Middle frontal gyrus (tissue), 1 donor: ENCODE measurements at regions not wholly inside any gene's neighbourhood (a gene's known extent, or its start where the extent isn't known, plus 50 kb on each side); places are given as distances from the start of the nearest gene placed in this dataset.

ENCODE experiments used
- DNase-seq: peaks from one replicate; pipeline ENCODE4 v3.0.0-alpha.2; 2015; ENCODE audit warnings: low spot score; ENCODE audit errors: extremely low spot score

DNA sequence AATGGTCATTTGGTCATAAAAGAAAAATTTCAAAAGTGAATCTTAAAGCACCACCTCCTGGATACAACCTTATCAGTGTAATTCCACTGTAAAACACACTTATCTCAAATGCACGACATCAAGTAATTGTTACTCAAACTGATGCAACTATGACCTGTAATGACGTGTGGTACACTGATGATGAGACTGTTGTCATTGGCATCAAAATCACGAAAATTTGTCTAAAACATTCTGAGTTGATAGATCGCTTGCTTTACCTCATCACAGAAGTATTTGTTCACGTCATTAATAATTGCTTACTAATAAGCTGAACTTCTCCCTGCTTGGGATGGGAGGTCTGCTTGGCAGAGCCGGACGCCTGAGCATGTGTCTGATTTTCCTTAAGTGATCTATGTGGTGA is 221.8 kb upstream of the KLF6 start:
- DNase-seq = no peak

DNA sequence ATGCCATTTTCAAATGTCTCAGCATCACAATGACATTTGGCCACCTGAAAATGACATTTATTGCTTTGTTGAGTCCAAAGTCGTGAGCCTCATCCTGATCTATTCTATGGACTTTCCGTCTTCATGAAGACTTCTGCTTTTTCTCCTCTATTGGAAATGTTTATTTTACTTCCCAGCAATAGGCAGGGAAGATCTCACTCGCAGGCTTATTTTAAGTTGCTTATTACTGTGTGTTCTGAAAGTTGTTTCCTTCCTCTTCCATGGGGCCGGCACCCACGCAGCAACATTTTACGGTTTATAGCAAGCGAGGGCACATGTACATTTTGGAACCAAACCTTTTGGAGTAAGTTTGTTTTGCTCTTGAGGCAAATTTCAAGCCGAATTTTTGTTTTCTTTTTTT is 221.0 kb upstream of the KLF6 start:
- no peak for DNase-seq

DNA sequence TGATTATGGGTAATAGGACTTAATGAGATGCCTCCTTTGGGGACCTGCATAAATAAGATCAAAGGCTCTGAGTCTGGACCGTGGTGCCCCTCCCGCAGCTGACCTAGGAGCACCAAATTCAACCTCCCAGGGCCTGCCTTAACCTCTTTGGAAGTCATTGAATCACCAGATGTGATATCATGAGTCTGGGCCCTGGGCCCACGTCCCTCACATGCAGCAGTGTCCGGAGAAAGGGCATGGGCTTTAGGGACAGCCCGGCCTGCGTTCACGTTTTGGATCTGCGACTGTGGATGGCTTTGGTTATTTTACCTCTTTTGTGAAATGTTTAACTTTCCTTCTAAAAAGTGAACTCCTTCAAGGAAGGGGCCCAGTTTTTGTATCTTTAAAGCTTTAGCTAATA is 220.0 kb upstream of the KLF6 start:
- DNase-seq = no peak

DNA sequence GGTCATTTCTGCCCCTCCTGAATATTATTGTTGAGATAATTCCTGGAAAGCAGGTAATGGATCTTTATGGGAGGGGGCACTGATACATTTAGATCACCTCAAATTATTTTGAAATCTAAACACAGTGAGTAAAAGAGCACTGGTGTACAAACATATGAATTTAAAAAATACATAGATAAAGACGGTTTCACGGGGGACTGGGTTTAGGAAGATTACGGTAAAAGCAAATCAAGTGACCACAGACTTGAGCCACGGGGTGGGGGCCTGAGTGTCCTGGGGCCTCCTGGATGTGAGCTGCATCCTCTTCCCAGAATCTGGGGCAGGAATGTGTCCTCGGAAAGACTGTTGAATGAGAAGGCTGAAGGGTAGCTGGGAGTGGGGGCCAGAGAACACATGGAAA is 219.1 kb upstream of the KLF6 start:
- no peak for DNase-seq

DNA sequence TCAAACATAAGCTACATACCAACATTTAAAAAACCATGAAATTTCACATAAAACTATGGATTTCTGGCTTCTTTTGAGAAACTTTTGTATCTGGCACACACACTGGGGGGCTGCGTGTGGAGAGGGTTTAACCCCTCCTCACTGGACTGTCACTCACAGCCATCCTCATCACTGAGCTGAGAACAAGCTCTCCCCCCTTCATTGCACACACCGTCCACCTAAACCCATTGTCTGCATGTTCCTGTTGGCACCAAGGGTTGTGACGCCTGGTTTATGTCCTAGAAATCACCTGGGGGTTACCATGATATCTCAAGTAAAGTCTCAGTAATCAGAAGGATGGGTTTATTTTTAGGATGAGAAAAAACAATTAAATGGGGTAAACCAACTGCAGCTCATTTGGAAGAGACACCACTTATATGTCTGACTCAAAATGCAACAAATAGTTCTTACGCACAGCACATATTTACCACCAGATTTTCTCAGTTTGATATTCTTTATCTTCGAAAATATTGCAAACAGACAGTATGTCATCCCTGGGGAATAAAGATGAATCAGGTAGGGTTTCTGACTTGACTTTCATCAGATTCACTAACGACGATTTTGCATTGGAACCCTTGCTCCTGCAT is 218.5 kb upstream of the KLF6 start:
- no peak for DNase-seq

DNA sequence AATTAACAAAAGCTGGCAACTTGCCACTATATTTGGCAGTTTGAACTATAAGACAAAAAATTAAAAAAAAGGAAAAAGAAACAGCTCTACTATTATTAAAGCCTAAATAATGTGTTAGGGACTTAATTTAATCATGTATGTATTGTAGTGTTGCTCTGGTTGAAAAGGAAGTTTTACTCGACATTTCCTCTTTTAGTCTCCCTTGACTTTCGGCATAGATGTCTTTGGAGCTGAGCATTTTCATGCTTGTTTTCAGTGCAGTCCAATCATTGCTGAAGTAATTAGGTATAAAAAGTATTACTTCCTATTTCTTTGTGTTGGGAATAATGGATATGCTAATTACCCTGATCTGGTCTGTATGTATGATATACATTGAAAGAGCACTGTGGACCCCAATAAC is 216.8 kb upstream of the KLF6 start:
- DNase-seq = no peak

DNA sequence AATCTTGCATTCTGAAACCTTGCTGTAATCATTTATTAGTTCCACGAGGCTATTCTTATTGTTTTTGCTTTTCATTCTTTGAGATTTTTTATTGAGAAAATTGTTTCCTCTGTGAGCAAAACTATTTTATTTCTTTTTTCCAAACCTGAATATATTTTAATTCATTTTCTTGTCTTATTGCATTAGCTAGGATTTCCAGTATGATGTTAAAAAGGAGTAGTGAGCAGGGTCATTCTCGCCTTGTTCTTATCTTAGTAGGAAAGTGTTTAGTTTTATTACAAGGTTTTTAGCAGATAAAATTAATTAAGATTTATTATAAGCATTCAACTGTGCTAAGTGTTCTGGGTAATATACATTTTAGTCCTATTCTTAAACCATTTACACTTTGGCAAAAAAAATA is 214.6 kb upstream of the KLF6 start:
- DNase-seq = no peak

DNA sequence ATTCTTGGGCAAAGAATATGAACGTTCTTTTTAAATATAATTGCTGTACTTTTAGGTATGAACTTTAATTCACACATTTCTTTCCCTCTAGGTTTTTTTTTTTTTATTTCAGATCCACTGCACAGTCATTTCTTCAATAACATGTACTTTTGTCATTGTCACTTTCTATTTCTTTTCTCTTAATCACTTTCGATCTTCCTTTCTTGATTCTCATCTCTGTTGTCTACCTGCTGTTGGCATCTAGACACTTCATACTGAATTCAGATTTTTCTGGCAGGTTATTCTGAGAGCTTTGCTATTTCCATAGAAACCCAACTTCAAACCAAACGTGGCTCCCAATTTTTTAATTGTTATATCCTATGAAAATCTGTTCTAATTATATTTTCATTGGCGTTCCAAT is 211.7 kb upstream of the KLF6 start:
- DNase-seq = no peak

DNA sequence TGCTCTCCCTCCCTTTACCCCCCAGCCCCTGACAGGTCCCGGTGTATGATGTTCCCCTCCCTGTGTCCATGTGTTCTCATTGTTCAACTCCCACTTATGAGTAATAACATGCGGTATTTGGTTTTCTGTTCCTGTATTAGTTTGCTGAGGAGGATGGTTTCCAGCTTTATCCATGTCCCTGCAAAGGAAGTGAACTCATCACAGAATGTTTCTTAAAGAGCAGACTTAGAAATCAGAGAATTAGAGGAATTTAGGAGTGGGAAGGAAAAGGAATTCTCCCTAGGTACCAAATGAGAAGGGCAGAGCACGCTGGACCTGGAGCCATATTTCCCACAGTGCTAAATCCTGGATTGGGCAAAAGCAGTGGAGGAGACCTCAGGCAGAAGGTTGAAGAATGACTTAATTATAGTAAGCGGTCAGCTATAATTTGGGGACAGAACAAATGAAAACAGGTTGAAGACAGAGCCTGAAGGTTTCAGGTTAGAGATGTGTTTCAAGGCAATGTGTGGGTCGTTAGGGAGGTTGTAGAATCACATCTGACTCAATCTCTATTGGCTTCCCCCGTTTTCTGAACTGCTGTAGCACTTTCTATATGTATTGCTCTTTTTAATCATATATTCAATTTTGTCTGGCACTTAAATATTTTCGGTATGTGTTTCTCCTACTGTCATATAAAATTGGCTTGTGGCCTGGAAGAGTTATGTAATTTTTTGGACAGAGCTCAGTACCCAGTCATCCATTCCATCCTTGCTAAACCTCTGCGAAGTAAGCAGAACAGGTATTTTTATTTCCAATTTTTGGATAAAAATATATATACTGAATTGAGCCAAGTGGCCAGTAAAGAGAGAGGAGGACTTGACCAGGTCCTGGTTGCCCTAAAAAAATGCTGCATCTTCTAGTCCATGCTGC is 210.5 kb upstream of the KLF6 start:
- DNase-seq = no peak

DNA sequence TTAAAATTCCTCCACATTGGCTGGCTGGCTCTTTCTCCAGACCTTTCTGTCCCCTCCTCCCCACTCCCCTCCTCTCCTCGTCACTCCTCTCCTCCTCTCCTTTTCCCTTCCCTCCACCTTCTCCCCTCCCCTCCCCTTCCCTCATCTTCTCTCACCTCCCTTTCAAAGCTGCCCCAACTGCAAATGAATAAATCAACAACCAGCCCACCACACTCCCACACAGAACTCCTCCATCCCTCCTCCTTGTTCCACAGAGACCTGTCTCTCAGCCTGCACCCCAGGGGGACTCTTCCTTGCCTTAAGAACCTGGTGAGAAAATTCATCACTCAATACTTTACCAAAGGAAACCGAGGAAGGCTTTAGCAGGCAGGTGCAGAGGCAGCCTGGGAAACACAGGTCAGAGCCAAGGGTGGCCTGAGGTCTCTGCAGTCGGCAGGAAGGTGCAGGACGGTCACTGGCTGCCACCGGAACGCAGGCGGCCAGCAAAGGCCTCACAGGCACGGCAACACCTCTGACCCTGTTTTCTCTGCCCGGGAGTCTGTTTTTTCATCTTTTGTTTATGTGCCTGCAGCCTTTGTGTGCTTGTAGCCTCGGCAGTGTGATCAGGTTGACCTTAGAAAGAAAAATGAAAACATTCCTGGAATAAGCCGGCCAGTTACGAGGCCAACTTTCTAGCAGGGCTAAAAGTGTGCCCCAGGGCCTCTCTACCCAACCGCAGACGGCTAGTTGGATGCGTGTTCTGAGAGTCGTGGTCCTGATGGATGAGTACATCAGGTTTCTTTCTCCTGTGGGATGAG is 207.6 kb upstream of the KLF6 start:
- DNase-seq = no peak

DNA sequence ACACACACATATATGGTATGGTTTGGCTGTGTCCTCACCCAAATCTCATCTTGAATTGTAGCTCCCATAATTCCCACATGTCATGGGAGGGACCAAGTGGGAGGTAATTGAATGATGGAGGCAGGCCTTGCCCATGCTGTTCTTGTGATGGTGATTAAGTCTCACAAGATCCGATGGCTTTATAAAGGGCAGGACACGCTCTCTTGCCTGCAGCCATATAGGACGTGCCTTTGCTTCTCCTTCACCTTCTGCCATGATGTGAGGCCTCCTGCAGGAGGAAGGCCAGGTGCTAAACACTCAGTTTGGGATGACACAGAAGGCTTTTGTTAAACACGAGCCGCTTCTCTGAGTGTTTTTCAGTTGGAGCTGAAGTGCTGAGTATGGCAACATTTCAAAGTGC is 205.3 kb upstream of the KLF6 start:
- no peak for DNase-seq

DNA sequence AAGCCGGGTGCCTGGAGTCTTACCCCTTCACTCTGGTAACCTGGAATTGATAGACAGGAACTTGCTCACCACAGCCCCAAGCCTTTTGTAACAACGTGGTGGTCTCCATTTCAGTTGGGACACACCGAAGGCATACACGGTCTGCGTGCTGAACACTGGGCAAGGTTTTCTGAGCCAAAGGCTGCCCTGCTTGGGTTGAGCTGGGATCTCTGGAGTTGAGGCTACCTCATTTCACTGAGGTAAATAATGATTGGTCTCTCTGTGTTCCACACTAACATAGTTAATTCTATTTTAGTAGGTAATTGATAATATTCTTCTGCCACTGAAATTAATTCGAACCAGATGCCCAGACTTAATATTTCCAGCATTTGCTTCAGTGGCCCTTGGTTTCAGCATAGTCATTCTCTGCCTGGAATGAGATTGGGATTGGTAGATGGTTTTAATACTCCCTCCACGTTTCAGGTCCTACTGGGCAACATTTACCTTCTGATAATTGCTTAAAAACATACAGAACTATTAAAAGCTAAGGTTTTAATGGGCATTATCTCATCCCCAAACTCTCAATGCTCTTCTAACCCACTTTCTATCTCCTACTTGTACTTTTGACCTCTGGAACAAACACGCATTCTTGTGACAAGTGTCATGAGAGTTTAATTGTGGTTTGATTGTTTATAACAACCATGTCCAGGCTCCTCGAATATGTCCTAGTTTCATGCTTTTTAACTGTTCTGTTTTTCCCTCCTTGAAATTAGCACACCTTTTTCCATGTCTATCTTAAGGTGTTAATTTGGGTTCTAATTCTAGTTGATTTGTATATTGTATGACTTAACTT is 202.3 kb upstream of the KLF6 start:
- no peak for DNase-seq

DNA sequence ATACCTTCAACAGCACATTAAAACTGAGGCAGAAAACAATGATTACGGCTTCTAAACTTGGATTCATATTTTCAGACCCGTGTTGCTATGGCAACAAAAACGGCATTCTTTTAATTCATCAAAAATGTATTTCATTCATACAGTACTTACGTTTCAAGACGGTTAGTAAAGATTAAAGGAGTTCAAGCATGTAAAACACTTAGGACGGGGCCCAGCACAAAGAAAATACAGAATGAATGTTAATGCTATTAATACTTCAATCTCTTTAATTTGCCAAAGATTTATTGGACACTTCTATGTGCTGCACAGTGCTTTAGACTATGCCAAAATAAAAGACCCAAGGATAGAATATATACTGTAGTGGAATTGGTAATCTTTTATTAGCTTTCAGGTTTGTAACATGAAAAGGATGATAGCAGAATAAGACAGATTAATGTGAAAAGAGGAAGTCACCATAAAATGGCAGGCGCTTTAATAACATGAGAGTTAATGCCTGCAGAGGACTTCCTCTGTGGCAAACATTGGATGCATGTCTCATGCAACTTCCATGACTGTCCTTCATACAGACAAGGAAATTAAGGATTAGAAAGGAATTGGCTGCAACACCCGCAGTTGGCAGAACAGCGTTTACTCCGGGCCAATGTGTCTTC is 201.6 kb upstream of the KLF6 start:
- DNase-seq = no peak

DNA sequence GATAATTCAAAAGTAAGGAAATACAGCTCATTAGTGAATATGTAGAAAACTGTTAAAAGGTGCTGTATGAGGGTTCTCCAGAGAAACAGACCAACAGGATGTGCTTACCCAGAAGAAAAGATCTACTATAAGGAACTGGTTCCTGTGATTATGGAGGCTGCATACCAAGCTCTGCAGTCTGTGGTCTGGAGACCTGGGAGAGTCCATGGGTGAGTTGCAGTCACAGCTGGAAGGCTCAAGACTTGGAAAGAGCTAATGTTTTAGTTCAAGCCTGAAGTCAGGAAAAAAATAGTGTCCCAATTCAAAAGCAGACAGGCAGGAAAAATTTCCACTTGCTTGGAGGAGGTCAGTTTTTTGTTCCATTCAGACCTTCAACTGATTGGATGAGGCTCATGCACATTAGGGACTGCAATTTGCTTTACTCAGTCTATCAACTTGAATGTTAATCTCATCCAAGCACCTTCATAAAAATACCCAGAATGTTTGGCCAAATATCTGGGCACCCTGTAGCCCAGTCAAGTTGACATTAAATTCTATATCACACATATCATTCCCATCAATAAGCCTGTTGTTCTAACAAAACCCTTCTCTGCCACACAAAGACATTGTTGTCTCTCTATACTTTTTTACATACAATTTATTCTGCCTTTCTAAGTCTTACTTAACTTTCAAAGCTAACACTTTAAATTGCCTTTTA is 197.9 kb upstream of the KLF6 start:
- no peak for DNase-seq

DNA sequence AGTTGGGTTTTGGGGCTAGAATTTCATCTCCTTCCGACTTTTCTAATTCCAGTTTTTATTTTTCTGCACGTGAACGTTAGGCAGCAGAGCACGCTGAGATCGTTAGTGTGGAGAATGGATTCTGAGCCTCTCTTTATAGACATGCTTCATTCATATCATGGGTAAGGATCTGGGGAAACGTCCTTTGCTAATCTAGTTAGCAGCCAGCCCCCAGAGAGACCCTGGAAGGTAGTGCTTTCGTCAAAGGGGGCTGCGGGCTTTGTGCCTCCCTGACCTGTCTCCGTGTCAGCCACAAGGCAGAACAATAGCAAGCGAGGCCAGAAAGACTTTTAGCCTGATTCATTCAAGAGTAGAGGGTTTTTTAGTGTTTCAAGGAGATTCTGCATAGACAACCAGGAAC is 196.3 kb upstream of the KLF6 start:
- no peak for DNase-seq

DNA sequence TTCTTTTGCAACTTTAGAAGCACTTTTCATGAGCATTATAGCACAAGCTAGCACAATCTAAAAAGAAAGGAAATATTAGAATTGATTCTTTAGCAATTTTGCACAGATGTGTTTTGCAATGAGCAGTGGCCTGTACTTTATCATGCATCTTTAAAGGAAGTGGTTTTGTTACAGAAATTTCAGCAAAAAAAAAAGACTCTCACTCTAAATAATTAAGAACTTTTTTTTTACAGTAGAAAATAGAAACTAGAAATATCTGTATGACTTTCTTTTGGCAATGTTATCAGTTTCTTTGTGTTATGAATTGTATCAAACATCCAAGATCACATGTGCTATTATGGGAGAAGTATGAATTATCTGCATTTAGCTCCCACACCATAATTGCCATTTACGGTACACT is 195.7 kb upstream of the KLF6 start:
- DNase-seq = no peak

DNA sequence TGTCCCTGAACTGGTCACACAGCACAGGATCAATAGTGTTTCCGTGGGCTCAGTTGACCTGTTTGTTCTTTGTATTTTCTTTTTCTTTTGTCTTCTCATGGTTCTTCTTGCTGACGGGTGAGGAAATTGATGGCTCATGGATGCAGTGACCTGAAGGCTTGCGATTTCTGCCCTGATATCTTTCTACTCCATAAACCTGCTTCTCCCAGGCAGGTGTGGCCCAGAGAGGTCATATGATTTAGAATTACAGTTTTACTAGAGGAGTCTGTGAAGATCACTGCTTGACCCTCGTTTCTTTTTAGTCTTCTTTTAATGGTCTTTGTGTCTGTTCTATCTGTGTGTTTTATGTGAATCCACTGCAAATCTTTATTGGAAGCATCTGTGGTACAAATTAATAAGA is 195.1 kb upstream of the KLF6 start:
- no peak for DNase-seq

DNA sequence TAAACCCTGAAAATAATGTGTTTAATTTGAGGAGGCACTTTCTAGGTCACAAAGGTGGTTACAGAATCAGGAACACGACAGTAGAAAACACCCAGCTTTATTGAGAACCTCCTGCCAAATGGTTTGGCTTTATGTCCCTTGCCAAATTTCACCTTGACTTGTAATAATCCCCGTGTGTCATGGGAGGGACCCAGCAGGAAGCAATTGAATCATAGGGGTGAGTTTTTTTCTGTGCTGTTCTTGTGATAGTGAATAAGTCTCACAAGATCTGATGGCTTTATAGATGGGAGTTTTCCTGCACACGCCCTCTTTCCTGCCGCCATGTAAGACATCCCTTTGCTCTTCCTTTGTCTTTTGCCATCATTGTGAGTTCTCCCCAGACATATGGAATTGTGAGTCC is 193.8 kb upstream of the KLF6 start:
- no peak for DNase-seq

DNA sequence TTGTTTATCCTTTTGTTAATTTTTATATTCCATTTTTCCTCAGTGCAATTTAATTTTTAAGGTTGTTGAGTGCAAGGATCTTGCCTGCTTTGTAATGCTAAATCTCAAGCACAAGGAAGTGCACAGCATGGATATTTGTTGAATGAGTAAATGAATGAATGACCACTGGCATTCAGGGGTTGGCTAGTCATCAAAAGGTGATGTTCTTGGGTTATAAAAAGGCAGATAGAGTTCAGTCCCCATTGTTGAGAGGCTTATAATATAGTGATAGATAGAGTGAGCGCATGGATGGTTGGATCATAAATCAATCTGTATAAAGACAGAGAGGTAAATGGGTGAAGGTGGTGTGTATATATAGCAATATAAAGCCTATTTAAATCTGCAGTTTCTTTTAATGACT is 193.2 kb upstream of the KLF6 start:
- no peak for DNase-seq

DNA sequence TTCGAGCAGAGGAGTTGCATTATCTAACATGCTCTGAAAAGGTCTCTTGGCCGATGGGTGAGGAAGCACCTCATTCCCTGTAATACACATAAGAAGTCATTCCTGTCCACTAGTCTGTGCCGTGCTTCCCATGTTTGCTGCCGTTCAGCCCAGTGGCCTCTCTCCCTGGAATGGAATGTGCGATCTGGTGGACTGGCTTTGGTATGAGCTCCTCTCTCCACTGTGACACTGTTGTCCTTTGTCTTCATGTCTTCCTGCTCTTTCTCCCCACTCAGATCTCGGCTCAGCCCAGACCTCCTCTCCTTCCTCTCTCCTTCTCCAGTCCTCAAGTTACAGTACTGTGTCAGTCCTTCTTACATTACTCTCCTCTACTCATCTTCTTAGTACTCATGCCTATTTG is 192.8 kb upstream of the KLF6 start:
- no peak for DNase-seq
